ENCODE measurements at regions not wholly inside any gene's neighbourhood (a gene's known extent, or its start where the extent isn't known, plus 50 kb on each side); places are given as distances from the start of the nearest gene placed in this dataset.

- TF ChIP-seq EZH2phosphoT487 (IDR thresholded peaks at IDR 0.05; ENCODE audit: insufficient read depth, low read depth) (no peak), EZH2 (IDR thresholded peaks at IDR 0.05; ENCODE audit: insufficient read depth, poor library complexity, severe bottlenecking) (no peak)
Observed at GRCh38 chr14:97033556-97034081, 236.4 kb downstream of the VRK1 start.

All from GM23248 (cell line).